ENCODE measurements at regions not wholly inside any gene's neighbourhood (a gene's known extent, or its start where the extent isn't known, plus 50 kb on each side); places are given as distances from the start of the nearest gene placed in this dataset.

DNA sequence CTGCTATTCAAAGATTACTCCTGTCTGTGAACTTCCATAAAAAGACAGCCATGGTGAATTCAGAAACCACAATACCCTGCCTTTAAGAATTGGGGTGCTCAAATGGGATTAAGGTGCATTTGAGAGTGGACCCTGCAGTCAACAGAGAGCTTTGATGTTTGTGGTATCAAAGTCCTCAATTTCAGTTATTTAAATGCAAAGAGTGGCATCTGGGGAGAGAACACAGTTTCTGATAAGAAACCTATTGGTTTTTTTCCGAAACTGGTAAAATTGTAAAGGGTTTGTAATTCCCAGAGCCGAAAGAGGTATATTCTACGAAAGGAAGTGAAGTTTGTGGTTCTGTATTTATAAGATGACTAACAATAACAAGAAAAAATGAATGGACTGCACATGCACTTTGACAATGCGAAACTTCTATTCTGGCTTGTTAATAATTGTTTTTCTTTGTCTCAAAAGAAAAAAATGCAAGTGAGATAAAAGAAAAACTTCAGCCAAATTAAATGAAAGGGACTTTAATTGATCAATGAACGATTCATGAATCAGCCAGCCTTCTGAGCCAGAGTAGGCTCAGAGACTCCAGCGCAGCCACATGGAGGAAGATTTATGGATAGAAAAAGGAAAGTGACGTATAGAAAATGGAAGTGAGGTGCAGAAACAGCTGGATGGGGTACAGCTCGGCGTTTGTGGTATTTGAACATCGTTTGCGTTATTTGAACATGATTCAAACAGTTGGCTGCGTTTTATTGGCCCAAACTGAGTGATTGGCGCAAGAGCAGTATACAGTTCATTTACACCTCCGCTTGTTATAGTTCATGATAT is 70.5 kb upstream of the DUSP22 start:
- DNase-seq (ENCODE audit: low spot score) (no peak), ATAC-seq (no peak)
- intact Hi-C loops (cut with DNase I): no loop called here

DNA sequence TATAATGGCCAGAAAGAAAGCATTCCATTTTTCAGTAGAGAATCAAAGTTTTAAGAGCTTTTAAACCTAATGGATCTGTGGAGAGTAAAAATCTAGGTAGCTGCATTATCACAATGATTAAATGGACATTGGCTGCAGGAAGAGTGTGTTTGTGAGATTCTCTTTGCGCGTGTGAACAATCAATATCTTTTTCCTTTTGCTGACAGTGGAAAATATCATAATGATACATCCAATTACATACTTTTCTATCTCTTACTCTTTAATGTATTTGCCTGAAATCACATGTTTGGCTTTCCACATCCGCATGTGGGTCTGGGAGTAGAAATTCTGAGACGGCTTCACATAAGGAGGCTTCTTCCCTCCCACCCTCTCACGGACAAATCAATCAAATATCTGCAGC is 69.8 kb upstream of the DUSP22 start:
- intact Hi-C loops (cut with DNase I): no loop called here
- ATAC-seq (no peak), DNase-seq (ENCODE audit: low spot score) (no peak)

DNA sequence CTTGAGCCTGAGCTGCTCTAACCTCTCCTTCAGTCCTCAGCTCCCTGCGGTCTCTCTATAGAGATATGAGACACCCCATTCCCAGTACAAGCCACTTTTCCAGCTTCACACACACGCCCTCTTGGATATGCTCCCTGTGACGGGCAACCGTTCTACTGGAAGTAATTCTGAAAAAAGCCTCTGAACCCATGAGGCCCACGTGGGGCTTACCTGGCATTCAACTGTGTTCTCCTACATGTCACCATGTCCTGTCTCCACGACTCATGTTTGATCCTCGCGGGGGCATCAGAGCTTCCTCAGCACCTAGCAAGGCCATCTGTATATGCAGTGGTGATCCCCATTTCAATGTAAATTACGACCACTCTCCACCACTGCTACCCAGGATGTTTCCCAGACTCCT is 69.2 kb upstream of the DUSP22 start:
- intact Hi-C loops (cut with DNase I): no loop called here
- no peak for DNase-seq (ENCODE audit: low spot score)
- ATAC-seq: no peak

DNA sequence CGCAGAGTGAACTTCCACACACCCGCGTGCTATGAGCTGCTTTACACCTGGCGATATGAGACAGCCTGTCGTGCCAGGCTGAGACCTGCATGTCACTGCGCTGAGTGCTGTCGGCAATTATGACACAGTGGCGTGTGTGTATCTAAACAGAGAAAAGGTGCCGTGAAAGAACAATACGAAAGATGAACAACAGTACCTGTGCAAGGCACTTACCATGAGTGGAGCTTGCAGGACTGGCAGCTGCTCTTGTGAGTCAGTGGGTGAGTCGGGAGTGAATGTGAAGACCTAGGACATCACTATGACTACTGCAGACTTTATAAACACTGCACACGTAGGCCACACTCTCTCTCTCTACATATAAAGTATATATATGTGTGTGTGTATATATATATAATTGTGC is 68.5 kb upstream of the DUSP22 start:
- DNase-seq (ENCODE audit: low spot score): no peak
- intact Hi-C loops (cut with DNase I): no loop called here
- ATAC-seq: no peak

DNA sequence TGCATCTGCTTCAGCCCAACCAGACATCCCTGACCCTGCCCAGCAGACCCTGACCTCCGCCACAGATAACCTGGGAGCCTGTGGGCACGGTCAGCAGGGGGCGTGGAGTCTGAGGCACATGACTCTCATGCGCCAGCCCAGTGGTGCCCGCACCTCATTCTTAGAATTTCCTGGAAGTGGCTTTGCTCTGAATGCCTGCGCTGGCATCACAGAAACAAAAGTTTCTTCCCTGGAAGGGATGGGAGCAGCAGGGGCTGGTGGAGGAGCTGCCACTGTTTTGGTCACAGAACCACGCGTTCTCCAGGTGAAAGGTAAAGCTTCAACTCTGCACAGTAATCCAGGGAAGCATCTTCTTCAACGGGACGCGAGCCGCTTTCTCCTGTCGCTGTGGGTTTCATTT is 67.9 kb upstream of the DUSP22 start:
- ATAC-seq (no peak), DNase-seq (ENCODE audit: low spot score) (no peak)
- intact Hi-C loops (cut with DNase I): no loop called here

DNA sequence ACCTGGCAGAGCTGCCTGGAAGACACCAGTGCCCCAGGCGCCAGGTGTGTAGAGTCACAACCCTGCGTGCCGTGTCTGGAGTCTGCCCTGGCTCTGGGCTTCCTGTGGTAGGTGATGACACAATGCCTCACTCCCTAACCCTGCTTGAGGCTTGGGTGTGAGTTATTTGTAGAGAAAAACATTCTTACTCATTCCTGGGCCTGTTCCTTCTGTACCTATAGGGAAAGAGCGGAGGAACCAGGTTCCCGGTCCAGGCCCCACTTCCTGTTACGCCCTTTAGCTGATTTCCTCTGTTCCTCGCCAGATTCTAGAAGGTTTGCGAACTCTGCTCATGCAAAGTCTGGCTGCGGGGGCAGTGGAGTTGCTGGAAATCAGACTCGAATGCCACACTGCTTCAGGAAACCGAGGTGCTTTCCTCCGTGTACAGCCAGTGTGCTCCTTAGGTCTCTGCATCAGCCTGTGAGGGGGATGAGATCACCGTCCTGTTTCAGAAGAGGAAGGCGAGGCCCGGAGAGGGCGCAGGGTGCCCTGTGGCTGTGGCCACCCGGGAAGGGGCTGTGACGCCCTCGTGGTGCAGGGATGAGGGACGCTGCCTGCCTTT is 67.1 kb upstream of the DUSP22 start:
- DNase-seq (ENCODE audit: low spot score) (no peak), ATAC-seq (peak; percentile 33)
- intact Hi-C loops (cut with DNase I): no loop called here

DNA sequence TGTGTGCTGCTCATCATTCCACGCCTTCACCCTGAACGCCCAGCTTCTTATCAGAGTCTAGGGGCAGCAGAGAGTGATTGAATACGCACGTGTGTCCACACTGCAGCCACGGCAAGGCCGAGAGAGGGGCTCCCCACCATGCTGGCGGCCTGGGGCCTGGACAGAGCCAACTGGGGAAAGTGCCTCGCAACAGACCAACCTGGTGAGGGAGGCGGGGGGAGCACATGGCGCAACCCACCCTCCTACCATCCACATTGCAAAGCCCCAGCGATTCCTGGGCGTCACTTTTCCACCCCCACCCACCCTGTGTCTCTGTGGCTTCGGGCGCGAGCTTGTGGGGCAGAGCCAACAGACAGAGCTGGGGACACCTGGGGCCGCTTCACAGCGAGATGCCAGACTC is 66.4 kb upstream of the DUSP22 start:
- ATAC-seq: no peak
- intact Hi-C loops (cut with DNase I): no loop called here
- DNase-seq (ENCODE audit: low spot score): no peak

DNA sequence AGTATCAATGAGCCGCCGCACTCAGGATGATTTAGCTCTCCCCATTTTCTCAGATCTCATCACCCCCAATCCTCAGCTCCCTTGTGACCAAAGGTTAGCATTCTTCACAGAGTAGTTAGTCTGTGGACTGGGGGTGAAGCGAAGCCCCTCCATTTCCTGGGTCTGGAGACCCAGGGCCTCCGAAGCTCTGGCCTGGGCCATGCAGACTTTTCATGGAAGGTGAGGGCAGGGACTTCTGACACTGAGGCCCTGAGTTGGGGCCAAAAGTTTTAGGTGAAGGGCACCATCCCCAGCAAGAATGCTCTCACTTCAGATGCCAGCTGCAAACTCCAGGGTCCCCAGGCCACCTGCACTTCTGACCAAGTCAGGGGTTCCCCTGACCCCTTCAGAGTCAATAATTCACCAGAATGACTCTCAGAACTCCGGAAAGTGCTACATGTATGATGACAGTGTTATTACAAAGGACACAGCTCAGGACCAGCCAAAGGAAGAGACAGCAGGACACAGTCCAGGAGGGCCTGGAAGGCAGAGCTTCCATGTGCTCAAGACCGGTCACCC is 65.7 kb upstream of the DUSP22 start:
- no peak for DNase-seq (ENCODE audit: low spot score)
- intact Hi-C loops (cut with DNase I): no loop called here

DNA sequence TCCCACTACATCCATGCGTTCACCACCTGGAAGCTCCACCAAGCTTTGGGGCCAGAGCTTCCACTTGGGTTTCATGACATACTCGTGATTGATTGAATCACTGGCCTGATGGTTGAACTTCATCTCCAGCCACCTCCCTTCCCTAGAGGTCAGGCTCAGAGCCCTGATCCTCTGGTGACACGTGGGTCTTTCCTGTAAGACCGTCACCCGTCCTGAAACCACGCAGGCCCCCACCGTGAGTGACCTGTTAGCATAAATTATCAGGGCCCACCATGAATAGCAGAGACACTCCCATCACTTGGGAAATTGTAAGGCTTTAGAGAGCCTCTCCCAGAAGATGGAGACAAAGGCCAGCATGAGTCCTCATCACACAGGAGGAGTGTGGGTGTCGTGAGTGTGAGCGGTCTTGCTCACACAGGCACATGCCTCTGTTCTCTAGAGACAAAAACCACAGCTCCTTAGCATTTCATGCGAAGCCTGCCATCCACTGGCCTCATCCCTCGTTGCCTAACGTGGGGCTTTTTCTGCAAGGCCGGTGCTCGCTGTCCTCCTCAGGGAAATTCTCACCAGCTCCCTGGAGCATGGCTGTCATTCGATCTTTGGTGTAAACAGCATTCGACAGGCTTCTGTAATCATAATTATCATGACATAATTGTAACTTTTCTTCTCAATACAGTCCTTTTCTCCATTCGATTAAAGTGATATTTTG is 65.1 kb upstream of the DUSP22 start:
- DNase-seq (ENCODE audit: low spot score) (no peak), ATAC-seq (peak; percentile 83)
- intact Hi-C loops (cut with DNase I): no loop called here

More for the DNA sequence above, 65.7 kb upstream of the DUSP22 start:
- ATAC-seq: peak; percentile 19

DNA sequence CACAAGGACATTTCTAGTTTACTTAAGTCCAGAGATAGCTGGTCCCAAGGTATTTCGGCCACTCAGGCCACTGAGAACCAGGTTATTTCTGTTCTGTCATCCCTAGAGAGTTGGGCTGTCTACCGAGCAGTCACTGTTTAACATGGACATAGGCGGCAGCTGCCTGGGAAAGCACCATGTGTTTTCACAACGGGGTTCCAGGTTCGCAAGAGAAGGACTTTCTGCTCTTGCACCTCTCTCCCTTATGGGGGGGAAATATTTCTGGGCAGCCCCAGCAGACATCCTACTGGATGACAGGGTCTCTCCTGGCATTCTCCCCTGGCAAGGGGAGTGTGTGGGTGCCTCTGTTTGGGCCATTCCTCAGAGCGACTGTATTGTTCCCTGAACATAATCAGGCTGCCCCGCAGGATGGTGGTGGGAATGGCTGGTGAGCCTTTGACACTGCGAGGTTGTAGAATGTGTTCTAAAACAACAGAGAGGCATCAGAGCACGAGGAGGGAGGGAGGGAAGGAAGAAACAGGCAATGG is 64.4 kb upstream of the DUSP22 start:
- ATAC-seq (no peak), DNase-seq (ENCODE audit: low spot score) (no peak)
- intact Hi-C loops (cut with DNase I): no loop called here

DNA sequence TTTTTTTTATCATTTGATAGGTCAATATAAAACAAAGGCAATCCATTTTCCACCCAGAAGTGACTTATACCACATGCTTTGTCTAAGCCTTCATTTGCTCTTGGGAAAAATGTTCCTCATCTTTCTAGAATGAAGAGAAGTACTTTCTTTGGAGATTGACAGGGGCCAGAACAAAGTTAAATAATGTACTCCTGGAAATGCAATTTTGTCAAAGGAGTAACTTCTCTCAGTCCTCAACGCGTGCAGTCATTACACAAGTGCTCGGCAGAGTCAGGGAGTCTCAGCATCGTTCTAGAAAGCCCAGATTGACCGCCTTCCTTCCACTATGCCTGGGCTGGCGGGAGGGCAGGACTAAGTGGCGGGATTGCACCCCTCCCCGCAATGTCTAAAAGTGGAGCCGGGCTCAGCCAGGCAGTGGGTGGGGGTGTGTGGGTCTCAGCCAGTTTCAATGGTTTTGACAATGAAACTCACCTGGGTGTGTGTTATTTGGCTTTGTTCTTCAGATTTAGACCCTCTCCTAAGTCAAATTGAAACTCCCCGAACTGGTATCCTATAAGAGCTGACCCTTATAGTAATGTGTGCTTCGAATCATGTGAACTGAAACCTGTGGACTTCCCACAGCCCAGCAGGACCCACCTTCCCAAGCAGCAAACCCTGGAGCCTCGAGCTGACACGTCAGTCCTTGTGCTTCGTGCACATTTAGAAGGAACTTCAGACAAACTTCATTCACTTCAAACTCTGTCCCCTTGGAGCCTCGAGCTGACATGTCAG is 63.2 kb upstream of the DUSP22 start:
- intact Hi-C loops (cut with DNase I): no loop called here
- ATAC-seq (no peak), DNase-seq (ENCODE audit: low spot score) (no peak)

DNA sequence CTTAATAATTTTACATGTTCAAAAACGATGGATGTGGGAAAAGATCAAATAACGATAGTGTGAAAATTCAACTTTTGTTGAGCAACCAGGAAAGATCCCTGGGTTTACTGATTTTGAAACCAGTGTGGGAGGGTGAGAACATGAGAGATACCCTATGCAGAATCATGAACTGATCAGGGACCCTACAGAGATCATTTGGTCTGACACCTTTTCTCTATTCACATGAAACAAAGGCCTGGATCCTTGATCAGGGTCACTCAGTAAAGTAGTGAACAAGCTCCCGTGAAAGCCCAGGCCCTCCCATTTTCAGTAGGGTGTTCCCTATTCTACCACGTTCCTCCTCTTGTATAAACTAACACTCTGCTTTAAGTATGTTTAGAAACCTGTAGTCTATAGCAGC is 60.5 kb upstream of the DUSP22 start:
- ATAC-seq (no peak), DNase-seq (ENCODE audit: low spot score) (no peak)
- intact Hi-C loops (cut with DNase I): no loop called here

DNA sequence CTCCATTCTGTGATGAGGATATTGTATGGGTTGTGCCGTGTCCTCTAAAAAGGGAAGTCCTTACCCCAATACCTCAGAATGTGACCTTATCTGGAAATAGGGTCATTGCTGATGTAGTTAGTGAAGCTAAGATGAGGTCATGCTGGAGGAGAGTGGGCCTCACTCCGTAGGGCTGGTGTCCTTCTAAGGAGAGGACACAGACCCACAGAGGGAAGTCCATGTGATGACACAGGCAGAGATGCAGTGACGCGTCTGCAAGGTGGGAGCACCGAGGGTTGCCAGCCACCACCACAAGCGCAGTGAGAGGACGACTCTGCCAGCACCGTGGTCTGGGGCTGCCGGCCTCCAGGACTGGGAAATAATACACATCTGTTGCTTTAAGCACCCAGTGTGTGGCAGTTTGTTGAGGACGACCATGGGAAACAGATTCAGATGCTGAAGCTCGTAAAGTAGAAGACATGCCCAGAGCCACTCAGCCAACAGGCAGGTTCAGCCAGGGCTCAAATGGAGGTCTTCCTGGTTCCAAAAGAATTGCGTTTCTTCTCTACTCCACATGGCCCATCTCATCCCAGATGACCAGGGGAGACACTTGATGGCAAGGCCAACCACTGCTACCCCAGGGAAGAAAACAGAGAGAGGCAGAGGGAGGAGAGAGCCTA is 59.2 kb upstream of the DUSP22 start:
- ATAC-seq (no peak), DNase-seq (ENCODE audit: low spot score) (no peak)
- intact Hi-C loops (cut with DNase I): no loop called here

DNA sequence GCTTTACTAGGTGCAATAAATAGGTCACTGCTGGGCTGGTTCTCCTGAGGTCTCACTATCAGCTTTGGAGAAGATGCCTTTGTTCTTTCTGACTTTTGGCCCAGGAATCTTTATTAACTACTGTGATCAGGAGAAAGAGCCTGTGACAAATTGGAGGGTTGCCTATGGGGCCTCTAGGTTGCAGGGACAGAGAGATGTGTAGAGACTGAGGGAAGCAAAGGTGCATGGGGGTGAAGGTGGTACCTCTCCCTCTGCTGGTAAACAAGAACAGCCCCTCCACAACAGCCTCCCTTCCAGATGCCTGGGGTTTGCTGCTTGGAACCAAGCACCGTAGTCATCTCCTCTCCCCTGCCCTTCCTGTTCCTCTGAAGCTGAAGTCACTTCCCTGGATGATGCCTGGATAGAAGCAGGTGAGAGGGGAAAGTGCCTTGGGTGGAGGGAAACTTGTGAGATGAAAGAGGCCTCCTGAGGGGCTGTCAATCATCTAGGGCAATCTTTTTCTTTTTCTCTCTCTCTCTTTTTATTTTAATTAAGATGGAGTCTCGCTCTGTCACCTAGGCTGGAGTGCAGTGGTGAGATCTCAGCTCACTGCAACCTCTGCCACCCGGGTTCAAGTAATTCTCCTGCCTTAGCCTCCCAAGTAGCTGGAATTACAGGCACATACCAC is 57.4 kb upstream of the DUSP22 start:
- DNase-seq (ENCODE audit: low spot score) (no peak), ATAC-seq (no peak)
- intact Hi-C loops (cut with DNase I): no loop called here

DNA sequence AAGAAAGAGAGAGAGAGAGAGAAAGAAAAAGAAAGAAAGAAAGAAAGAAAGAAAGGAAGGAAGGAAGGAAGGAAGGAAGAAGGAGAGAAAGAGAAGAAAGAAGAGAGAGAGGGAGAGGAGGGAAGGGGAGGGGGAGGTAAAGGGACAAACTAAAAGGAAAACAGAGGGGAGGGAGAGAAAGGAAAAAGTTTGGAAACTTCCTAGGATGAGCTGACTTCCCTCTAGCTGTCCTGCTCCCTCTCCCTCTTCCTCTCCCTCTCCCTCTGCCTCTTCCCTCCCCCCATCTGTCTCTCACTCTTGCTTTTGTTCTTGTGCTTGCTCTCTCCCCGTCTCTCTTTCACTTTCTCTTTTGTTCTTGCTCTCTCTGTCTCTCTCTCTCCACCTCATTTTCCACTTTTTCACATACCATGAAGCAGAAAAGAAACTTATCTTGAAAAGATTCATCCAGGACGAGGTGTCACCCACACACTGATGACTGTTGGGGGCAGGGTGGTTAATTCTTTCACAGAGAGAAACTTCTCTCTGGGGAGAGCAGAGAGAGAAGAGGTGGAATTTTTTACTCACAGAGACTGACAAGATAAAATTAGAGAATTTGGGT is 56.4 kb upstream of the DUSP22 start:
- ATAC-seq (peak; percentile 95), DNase-seq (ENCODE audit: low spot score) (no peak)
- intact Hi-C loops (cut with DNase I): no loop called here

DNA sequence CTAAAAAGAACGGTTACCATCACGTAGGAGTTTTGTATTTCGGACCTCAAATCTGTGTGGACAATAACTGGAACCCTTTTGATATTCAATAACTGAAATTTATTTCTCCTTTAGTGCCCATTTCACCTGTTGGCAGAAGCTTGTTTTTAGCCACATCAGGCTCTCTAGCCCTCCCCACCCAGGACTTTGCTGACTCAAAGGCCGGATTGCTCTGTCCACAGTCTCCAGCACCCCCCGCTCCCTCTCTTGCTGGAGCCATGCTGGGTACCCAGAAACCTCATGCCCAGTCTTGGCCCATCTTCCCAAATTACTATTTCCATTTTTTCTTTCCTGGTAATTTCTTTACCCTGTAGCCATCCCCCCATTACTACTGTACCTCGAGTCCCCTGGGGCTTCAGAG is 55.8 kb upstream of the DUSP22 start:
- intact Hi-C loops (cut with DNase I): no loop called here
- DNase-seq (ENCODE audit: low spot score) (no peak), ATAC-seq (peak; percentile 60)

DNA sequence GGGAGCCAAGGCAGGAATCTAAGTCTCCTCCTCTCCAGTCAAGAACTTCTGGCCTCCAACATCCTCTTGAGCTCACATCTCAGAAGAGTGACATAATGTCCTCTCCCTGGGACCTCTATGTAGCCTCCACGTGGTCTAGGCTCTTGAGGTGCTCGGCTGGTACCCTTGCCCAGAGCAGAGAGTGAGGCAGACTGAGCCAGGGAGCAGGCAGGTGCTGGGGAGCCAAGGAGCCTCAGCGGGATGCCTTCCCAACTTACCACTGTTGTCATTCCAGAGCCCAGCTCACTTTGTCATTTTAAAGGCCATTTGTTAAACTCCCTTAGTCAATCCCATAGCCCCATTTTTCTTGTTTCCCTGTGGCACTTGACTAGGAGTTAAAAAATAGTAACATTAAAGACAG is 52.1 kb upstream of the DUSP22 start:
- DNase-seq (ENCODE audit: low spot score): no peak
- intact Hi-C loops (cut with DNase I): no loop called here
- no peak for ATAC-seq
